ENCODE measurements at regions not wholly inside any gene's neighbourhood (a gene's known extent, or its start where the extent isn't known, plus 50 kb on each side); places are given as distances from the start of the nearest gene placed in this dataset.

DNA sequence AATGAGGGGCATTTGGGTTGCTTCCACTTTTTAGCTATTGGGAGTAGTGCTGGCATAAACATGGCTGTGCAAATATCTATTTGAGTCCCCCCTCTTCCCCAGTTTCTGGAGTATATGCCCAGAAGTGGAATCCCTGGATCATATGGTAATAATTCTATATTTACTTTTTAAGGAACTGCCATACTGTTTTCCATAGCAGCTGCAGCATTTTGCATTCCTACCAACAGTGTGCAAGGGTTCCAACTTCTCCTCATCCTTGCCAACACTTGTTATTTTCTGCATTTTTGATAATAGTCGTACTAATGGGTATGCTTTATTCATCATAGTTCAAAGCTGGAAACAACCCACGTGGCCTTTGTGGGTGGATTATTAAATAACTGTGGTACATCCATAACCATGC lies 883.5 kb downstream of the TBC1D22A start:
- no peak for FAIRE-seq
- no peak for DNase-seq (ENCODE audit: insufficient read length, low spot score)

DNA sequence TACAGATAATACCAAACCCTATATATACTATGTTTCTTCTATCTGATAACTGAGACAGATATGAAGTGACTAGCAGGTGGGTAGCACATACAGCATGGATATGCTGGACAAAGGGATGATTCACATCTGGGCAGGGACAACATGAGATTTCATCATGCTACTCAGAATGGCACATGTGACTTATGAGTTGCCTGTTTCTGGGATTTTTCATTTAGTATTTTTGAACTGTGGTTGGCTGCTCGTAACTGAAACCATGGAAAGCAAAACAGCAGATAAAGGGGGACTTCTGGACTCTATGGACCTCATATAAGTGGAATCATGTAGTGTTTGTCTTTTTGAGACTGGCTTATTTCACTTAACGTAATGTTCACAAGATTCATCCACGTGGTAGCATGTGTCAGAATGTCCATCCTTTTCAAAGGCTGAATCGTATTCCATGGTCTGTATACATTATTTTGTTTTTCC lies 883.0 kb downstream of the TBC1D22A start:
- FAIRE-seq (no peak), DNase-seq (ENCODE audit: insufficient read length, low spot score) (no peak)

DNA sequence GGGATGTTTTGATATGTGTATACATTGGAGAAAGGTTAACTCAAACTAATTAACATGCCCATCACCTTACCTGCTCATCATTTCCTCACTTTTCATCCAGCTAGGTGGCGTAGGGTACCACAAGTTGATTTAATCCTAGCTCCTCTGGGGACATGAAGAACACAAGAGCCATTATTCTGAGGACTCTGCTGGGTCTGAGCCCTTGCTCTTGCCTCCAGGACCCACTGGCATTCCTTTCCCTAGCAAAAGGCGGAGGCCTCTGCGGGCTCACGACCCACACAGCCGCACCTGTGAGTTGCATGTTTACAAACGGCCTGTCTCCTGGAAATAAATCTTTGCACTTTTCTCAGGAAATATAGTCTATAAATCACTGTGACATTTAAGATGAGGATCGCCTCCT lies 871.9 kb downstream of the TBC1D22A start:
- DNase-seq (ENCODE audit: insufficient read length, low spot score) (no peak), FAIRE-seq (no peak)

DNA sequence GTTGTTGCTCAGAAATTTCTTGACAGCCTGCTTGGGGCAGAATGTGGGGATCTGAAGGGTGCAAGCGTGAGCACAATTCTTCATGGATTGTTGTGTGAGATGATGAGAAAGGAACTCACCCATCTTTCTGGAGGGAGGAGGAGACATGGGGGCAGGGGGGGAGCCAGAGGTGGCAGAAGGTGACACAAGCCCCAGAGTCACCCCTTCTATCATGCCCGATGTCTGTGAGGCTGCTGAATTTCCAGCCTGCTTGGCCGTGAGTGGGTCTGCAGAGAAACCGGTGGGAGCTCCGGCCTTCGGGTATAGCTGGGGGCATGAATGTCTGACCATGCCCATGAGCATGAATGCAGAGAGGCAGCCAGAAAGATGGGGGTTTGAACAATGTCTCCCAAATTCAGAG lies 870.7 kb downstream of the TBC1D22A start:
- FAIRE-seq, result no peak
- DNase-seq (ENCODE audit: insufficient read length, low spot score), result no peak

DNA sequence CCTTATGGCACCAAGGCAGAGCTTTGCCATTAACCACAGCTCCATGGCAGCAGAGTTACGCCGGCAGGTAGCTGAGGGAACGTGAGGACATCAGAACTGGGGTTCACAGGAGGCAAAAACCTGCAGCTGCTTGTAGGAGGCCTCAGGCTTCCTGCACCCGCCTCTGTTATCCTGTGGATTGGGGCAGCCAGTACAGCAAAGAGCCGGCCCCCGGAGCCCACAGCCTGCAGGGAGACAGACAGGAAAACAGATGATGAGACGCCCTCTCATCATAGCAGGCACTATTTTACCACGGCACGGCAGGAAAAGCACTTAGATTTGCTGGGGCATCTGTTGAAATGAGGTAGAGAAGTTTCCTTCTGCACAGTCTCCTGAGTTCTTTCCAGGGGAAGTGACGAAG lies 870.3 kb downstream of the TBC1D22A start:
- DNase-seq (ENCODE audit: insufficient read length, low spot score), result no peak
- no peak for FAIRE-seq

DNA sequence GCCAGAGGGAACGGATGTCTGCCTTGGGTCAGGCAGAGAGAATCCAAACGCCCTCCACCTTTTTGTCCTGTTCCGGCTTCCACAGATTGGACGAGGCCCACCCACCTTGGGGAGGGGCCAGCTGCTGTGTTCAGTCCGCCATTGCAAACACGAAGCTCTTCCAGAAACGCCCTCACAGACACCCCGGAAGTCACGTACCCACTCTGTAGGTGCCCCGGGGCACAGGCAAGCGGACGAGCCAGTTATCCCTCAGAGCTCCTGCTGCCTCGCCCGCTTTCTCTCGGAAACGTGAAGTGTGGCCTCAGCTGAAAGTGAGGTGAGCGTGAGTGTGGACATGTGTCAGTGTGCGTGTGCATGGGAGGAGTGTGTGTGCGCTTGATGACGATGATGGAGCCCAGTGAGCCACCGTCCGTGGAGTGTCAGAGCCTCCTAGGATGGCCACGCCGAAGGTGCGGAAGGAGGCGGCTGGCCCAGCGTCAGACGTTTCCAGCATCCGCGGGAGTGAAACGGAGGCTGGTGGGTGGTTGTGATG lies 869.2 kb downstream of the TBC1D22A start:
- DNase-seq (ENCODE audit: insufficient read length, low spot score) (no peak), FAIRE-seq (no peak)

DNA sequence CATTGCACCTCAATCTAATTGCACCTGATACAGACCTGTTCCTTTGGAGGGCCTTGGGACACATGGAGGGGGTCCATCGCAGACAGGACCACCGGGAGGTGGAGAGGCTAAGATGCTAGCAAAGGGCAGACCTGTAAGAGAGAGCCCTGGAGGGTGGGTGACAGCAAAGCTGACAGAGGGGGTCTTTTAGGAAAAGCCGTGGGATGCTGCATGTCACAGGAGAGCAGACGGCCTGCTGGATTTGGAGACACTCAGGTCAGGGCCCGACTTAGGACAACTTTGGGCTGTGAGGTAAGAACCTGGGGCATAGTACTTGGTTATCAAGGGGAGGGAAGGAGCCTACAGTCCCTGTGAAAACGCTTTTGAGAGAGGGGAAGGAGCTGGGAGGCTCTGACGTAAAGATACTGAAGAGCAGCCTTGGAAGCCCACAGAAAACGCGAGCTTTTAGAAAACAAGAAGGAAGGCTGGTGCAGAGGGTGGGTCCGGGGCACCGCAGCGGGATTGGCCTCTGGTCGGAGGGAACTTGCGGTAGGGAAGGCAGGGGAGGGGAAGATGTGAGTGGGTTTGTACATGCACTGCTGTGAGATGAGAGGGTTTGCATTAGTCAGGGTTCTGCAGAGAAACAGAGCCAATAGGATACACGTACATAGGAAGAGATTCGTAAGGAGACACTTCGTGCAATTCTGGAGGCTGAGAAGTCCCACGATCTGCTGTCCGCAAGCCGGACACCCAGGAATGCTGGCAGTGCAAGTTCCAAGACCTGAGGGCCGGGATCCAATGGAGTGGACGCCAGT lies 868.5 kb downstream of the TBC1D22A start:
- DNase-seq (ENCODE audit: insufficient read length, low spot score), result no peak

DNA sequence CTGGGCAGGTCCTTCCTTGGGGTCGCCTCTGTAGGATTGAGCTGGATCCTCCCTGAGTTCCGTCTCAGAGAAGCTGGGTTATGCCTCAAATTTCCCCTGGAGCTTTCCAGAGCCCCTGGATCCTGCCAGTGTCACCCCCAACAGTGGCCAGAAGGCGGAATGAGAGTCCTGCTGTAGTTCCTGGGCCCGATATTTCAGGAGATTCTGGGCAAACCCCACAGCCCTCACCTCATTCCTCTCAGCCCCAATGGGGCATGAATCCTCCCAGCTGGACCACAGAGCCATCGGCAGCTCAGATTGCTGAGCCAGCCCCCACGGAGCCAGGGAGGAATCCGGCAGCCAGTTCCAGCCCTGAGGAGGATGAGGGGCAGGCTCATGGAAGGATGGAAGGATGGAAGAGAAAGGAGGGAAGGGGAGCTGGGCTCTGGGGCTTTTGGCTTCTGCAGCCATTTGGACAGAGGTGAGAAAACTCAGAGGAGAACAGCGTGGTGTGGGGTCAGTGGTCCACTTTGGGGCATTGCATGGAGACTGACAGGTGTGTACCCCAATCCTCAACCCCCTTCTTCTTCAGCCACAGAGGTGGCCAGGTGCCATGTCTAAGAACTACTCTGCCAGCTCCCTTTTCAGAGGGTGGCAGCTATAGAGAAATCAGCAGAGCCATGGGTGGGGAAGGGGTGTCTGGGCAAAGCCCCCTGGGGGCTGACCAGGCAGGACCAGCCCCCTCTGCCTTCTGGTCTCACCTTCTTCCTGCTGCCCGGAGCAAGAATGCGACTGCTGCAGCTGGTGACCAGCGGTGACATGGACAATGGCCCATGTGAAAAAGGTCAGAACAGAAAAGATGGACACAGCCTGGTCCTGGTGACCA lies 867.6 kb downstream of the TBC1D22A start:
- DNase-seq (ENCODE audit: insufficient read length, low spot score), result no peak
- FAIRE-seq, result no peak

More for the DNA sequence above, 868.5 kb downstream of the TBC1D22A start:
- no peak for FAIRE-seq

DNA sequence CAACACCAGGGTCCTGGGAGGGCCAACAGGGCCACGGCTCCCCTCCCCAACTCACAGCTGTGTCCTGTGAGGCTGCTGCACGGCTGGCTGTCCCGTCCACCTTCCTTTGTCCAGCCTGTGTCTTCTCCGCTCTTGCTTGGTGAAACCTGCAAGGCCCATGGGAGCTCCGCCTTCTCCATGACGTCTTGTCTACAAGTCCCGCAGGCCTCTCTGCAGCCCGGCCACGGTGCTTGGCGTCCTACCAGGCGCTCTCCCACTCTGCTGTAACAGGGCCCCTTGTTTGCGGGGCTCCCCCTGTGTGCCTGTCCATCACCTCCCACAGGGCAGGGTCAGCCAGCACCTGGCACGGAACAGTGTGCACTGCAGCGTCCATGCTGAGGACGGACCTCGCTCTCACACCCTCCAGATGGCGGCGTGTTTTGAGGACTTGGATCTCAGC lies 866.8 kb downstream of the TBC1D22A start:
- no peak for FAIRE-seq
- no peak for DNase-seq (ENCODE audit: insufficient read length, low spot score)

DNA sequence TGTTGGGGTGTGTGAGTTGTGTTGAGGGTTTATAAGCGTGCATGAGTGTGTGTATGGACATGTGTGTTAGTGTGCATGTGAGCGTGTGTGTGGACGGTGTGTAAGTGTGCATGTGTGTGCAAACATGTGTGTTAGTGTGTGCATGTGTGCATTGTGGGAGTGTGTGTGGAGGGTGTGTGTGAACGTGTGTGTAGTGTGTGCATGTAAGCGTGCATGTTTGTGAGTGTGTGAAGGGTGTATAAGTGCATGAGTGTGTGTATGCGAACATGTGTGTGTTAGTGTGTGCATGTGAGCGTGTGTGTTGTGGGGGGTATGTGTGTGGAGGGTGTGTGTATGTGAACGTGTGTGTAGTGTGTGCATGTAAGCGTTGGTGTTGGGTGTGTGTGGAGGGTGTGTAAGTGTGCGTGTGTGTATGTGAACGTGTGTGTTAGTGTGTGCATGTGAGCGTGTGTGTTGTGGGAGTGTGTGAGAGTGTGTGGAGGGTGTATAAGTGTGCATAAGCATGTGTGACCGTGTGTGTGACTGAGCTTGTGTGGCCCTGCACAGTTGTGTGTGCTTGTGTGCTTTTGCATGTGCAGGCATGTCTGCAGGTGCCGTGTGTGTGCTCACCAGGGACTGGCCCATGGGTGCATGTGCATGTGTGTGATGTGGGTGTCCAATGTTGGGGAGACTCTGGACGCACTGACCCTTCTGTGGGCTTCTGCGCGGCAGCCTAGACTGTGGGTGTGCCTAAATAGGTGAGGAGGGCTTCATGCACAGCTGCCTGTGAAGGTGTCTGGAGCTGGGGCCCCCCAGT lies 866.2 kb downstream of the TBC1D22A start:
- peak; percentile 92 for FAIRE-seq

DNA sequence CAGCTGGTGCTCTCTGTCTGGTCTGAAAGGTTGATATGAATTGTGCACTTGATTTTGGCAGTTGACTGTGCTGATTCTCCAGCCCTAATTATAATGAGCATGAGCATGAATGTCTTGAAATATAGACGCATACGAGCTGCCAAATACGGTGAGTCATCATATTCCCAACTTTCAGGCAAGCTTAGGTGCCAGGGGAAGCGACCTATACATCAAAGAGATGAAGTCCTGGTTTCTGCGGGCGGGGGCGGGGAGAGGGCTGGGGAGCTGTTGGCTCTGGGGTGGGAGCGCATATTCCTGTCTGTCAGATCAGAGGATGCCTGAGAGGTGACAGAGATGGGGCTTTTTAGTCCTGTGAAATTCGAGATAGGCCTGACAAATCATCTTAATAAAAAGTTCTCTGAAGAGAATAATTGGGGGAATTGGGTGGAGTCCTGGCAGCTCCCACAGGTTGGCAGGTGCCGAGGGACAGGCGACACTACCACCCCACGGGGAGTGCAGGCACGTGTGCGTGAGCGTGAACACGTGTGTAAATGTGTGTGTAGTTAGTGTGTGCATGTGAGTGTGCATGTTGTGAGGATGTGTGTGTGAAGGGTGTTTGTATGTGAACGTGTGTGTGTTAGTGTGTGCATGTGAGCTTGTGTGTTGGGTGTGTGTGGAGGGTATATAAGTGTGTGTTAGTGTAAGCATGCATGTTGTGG lies 865.3 kb downstream of the TBC1D22A start:
- no peak for DNase-seq (ENCODE audit: insufficient read length, low spot score)
- no peak for FAIRE-seq

More for the DNA sequence above, 866.2 kb downstream of the TBC1D22A start:
- no peak for DNase-seq (ENCODE audit: insufficient read length, low spot score)

DNA sequence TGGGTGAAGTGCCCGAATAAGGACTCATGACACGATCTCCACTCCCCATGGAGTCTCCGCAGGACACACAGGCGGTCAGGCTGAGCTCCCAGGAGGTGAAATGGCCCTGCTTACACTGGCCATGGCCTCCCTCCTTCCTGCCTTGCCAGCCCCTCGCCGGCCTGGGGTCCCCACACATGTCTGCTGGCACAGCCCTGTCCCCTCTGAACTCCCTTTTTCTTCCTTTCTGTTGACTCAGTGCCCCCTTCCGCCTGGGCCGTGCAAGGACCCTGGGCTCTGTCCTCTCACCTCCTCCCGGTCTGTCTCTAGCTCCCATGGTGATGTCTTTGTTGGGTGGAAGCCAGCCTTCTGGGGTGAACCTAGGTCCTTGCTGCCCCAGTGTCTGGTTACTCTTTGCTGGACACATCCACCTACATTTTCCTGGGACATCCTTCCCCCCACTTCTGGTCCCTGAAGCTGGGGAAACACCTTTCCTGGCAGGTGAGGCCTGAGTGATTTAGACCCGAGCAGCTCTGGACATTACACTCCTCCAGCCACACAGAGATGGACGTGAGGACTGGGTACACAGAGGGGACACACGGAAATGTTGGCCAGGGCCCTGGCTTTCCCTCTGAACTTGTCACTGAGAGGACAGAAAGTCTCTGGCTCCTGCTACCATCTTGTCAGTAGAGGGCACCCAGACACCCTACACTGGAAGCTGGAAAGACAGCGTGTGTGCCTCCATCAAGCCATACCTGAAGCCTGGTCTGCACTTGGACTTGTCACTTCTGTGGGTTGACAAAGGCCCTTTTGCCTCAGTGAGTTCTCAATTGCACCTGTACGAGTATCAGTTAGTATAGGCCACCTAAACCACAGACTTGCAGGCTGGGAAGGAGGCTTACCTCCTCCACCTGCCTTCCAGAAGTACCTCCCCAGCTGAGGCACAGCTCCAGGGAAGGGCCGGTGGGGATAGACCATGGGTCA lies 864.3 kb downstream of the TBC1D22A start:
- FAIRE-seq, result no peak

DNA sequence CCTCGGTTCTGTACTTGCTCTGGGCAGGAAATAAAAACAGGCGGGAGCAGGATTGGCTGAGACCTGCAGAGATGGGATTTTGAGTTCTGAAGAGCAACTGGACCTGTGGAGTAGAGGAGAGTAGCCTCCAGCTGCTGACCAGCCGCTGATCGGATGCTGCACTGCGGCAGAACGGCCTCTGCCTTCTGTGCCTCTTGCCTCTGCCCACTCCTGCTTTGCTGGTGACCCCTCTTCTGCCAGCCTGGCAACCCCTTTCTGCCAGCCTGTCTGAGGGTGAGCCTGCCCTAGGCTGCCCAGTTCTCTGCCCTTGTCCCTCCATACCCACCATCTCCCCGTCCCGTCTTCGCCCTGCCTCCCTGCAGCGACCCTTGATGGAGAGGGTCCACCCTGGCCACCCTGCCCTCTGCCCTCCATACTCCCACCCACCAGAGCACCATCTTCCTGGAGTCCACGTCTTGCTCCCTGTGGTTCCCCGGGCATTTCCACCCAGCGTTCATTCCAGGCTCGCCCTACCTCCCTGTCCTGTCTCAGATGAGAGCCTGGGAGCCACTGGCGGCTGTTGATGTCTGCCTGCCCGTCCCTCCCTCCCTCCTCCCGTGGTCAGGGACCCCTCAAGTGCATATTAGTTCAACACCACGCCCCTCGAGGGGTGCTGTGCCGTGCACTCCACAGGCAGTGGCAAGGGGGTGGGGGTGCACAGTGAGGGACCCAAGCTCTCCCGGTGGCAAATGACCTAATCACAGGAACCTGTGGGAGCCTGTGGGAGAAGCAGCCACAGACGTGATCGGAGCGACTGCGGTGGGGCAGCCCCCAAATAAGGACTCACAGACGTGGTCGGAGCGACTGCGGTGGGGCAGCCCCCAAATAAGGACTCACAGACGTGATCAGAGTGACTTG lies 863.3 kb downstream of the TBC1D22A start:
- no peak for FAIRE-seq
- DNase-seq (ENCODE audit: insufficient read length, low spot score), result no peak

More for the DNA sequence above, 864.3 kb downstream of the TBC1D22A start:
- no peak for DNase-seq (ENCODE audit: insufficient read length, low spot score)

DNA sequence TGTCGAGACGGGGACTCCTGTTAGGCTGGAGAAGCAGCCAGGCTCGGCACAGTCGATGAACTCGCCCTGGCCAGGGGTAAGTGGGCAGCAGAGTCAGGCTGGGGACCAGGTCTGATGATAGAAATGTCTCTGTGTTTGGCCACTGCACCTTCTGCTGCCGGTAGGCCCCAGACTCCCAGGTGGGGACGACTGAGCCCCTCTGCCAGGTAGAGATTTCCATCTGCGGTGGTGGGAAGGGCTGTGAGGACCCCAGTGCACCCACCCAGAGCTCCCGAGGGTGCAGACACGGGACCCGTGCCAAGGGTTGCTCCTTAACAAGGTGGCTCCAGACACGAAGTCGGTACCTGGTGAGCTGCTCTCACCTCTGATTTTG lies 862.5 kb downstream of the TBC1D22A start:
- DNase-seq (ENCODE audit: insufficient read length, low spot score) (no peak), FAIRE-seq (no peak)

DNA sequence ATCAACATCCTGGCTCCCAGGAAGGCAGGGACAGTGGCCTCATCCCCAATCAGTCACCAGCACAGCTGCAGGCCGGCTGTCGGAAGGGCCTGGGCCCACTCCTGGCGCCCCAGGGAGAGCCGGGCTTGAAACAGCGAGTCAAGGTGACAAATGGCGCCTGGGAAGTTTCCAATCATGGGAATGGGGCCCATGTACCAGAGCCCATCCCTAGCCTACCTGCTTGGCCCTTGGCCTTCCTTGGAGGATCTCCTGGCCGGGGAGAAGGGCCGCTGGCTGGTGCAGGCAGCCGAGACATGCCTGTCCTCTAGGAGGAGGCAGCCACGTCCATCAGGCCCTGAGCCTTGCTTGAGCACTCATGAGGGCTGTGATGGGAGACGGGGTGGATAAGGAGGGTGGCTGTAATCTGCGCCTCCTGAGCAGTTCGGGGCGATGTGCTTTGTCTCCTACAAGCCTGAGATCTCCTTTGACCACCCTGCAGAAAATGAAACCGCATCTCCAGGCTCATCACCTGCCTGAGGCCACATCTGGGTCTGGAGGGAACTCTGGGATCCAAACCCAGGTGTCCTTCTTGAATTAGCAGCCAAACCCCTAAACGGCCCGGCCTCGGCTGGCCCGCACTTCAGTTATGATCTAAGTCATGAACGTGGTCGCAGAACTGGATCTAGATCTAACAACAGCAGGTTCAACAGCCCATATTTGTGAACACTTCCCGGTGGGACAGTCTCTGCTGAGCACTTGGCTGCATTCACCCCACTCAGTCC lies 862.0 kb downstream of the TBC1D22A start:
- DNase-seq (ENCODE audit: insufficient read length, low spot score) (no peak), FAIRE-seq (no peak)

DNA sequence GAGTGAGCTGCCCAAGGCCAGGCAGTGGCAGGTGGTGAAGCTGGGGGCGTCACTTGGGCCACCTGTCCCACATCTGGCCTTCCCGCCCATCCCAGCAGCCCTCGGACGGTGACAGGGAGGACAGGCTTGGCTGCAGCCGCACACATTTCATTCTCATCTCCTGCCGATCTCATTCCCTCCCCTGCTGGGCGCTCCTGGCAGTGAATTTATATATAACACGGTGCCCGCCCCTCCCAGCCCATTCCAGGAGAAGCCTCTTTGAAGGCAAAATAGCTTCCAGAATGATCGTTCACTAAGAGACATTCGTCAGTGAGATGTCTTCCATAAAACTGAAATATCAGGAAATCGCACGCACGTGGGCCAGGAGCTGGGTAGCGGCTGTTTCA lies 861.3 kb downstream of the TBC1D22A start:
- DNase-seq (ENCODE audit: insufficient read length, low spot score) (no peak), FAIRE-seq (no peak)

DNA sequence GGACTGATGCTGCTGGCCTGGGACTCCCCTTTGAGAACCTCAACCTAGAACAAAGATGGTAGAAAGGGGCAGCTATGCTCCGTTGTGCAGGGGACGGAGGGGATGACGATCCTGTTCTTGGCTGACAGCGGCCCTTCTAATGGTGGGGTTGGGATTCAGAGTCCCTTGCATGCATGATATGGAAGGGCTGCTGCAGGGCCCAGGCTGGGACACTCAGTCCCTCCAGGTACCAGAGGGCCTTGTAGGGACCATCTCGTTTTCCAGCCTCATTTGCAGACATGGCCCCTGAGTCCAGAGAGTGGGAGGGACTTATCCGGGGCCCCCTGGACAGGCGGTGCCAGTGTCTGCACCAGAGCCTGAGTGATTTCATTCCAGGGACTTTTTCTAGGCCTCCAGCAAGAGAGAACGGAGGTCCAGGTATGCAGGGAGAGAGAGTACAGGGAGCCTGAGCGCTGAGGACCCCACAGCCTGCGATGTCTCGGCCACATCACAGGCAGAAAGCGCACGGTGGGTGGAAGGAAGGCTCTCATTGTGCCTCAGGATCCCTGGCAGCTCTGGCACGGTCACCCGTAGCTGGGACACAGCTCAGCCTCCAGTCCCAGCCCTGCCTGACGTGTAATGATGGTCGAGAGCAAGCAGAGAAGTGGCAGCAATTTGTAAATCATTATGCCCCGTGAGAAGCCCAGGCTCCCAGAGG lies 860.8 kb downstream of the TBC1D22A start:
- DNase-seq (ENCODE audit: insufficient read length, low spot score) (no peak), FAIRE-seq (no peak)

Measured in HTR-8/SVneo (cell line).